A673 (cell line): ENCODE measurements at regions not wholly inside any gene's neighbourhood (a gene's known extent, or its start where the extent isn't known, plus 50 kb on each side); places are given as distances from the start of the nearest gene placed in this dataset.

Experiments used
- BruUV-seq: library from RNA; stranded (reverse); fragments of 400-500 nt; replicated peaks from 2 replicates; lab custom pipeline; 2021; lab: Mats Ljungman, UMichigan
- CTCF ChIA-PET: fragments of 300-600 bp; sonication (Branson Sonifier 250); formaldehyde crosslinking; loops from one replicate; lab custom pipeline; 2022; ENCODE audit warnings: antibody characterized with exemption; lab: Charles Lee
- POLR2A ChIA-PET: fragments of 300-600 bp; sonication (Branson Sonifier 250); formaldehyde crosslinking; loops from one replicate; lab custom pipeline; 2022; ENCODE audit warnings: antibody characterized with exemption; ENCODE audit not compliant: low non-redundant PET; lab: Charles Lee
- DNase-seq: peaks from one replicate; pipeline ENCODE4 v3.0.0-alpha.2; 2015; ENCODE audit warnings: low spot score
- H3K27ac ChIP-seq: fragments of 200-600 bp; sonication (generic); 2 replicates; pipeline ENCODE4 v1.5.1; 2016; ENCODE audit warnings: mixed run types, low read depth, mild to moderate bottlenecking, mixed read lengths, antibody characterized with exemption, low read length; ENCODE audit not compliant: poor library complexity, severe bottlenecking
- H3K27me3 ChIP-seq: fragments of 200-600 bp; sonication (generic); replicated peaks from 2 replicates; pipeline ENCODE4 v1.6.1; 2017; ENCODE audit warnings: mixed run types, low read depth, mild to moderate bottlenecking, mixed read lengths, antibody characterized with exemption, low read length; ENCODE audit not compliant: insufficient read depth, poor library complexity
- H3K36me3 ChIP-seq: fragments of 200-600 bp; sonication (generic); 2 replicates; pipeline ENCODE4 v1.6.1; 2016; ENCODE audit warnings: mixed run types, mild to moderate bottlenecking, mixed read lengths, antibody characterized with exemption, low read length; ENCODE audit not compliant: insufficient read depth, poor library complexity, severe bottlenecking
- H3K4me1 ChIP-seq: fragments of 200-600 bp; sonication (generic); 2 replicates; pipeline ENCODE4 v1.6.1; 2017; ENCODE audit warnings: mixed run types, mild to moderate bottlenecking, mixed read lengths, antibody characterized with exemption, low read length; ENCODE audit not compliant: insufficient read depth, poor library complexity, severe bottlenecking
- H3K4me3 ChIP-seq: fragments of 200-600 bp; sonication (generic); 2 replicates; pipeline ENCODE4 v1.5.1; 2016; ENCODE audit warnings: low read depth, mixed run types, mild to moderate bottlenecking, mixed read lengths, low read length; ENCODE audit not compliant: poor library complexity, severe bottlenecking
- H3K9me3 ChIP-seq: fragments of 200-600 bp; sonication (generic); 2 replicates; pipeline ENCODE4 v1.6.1; 2016; ENCODE audit warnings: mixed run types, low read depth, mild to moderate bottlenecking, mixed read lengths, antibody characterized with exemption, low read length; ENCODE audit not compliant: poor library complexity, severe bottlenecking
- EZH2 ChIP-seq: fragments of 200-600 bp; sonication (generic); IDR thresholded peaks from 2 replicates; pipeline ENCODE4 v1.6.1; 2017; ENCODE audit warnings: borderline replicate concordance, low read depth, mild to moderate bottlenecking, mixed read lengths, antibody characterized with exemption, low read length; ENCODE audit not compliant: poor library complexity, severe bottlenecking
- intact Hi-C: fragments of 100-400 bp; cut with micrococcal nuclease; formaldehyde crosslinking; loops from one replicate; pipeline ENCODE4 v1.10.0; 2022; ENCODE audit not compliant: unreplicated experiment
- TF ChIP-seq, protein P1 (sequence below): fragments of 300-800, 200-600 bp; sonication (generic); conservative IDR thresholded peaks from 2 replicates; pipeline ENCODE4 v1.5.1; 2017; ENCODE audit warnings: low read depth, mild to moderate bottlenecking, antibody characterized with exemption, low read length, moderate library complexity, mixed read lengths

DNA sequence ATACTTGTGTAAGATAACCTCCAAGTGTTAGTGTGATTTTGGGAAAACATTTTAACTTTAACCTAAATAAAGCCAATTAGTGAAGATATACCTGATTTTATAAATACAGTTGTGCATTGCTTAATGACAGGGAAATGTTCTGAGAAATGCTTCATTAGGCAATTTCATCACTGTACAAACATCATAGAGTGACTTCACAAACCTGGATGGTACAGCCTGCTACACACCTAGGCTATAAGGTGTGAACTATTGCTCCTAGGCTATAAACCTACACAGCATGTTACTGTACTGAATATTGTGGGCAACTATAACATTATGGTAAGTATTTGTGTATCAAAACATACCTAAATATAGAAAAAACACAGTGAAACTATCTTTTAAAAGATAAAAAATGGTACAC is 166.8 kb upstream of the TARS1 start:
- no peak for DNase-seq
- TF ChIP-seq EZH2 = no peak
- TF ChIP-seq, protein P1, sequence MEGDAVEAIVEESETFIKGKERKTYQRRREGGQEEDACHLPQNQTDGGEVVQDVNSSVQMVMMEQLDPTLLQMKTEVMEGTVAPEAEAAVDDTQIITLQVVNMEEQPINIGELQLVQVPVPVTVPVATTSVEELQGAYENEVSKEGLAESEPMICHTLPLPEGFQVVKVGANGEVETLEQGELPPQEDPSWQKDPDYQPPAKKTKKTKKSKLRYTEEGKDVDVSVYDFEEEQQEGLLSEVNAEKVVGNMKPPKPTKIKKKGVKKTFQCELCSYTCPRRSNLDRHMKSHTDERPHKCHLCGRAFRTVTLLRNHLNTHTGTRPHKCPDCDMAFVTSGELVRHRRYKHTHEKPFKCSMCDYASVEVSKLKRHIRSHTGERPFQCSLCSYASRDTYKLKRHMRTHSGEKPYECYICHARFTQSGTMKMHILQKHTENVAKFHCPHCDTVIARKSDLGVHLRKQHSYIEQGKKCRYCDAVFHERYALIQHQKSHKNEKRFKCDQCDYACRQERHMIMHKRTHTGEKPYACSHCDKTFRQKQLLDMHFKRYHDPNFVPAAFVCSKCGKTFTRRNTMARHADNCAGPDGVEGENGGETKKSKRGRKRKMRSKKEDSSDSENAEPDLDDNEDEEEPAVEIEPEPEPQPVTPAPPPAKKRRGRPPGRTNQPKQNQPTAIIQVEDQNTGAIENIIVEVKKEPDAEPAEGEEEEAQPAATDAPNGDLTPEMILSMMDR = no peak
- no peak overlapping the region for H3K4me3 ChIP-seq
- no peaks in the 10 kb centered on the region for H3K9me3 ChIP-seq
- intact Hi-C loops = no loop called here
- POLR2A ChIA-PET = no interaction called here
- no peaks in the 10 kb centered on the region for H3K27me3 ChIP-seq
- H3K36me3 ChIP-seq = no peaks in the 10 kb centered on the region
- BruUV-seq = no TSS peak
- no peaks in the 10 kb centered on the region for H3K4me1 ChIP-seq
- no peak overlapping the region for H3K27ac ChIP-seq
- CTCF ChIA-PET = no interaction called here

DNA sequence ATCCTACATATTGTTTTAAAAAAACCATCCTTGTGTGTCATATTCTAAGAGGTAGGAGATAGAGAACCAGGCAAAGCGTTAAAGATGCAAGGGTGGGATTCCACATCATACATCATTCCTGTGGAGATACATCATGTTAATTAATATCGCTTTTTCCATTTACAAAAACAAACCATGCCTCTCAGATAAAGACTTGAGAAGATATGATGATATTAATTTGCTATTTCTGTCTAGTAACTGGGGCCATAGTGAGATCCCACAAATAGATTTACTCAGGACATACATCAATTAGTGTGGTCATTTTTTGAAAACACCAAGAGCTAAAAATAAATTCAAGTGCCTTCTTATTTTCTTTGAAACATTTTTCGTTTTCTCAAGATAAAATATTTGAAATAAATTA is 165.4 kb upstream of the TARS1 start:
- H3K4me3 ChIP-seq = no peak overlapping the region
- H3K4me1 ChIP-seq = no peaks in the 10 kb centered on the region
- intact Hi-C loops = no loop called here
- CTCF ChIA-PET = no interaction called here
- no peak overlapping the region for H3K27ac ChIP-seq
- H3K36me3 ChIP-seq = no peaks in the 10 kb centered on the region
- H3K9me3 ChIP-seq = no peaks in the 10 kb centered on the region
- H3K27me3 ChIP-seq = no peaks in the 10 kb centered on the region
- no TSS peak for BruUV-seq
- TF ChIP-seq EZH2 = no peak
- TF ChIP-seq, protein P1 = no peak
- no peak for DNase-seq
- POLR2A ChIA-PET = no interaction called here

DNA sequence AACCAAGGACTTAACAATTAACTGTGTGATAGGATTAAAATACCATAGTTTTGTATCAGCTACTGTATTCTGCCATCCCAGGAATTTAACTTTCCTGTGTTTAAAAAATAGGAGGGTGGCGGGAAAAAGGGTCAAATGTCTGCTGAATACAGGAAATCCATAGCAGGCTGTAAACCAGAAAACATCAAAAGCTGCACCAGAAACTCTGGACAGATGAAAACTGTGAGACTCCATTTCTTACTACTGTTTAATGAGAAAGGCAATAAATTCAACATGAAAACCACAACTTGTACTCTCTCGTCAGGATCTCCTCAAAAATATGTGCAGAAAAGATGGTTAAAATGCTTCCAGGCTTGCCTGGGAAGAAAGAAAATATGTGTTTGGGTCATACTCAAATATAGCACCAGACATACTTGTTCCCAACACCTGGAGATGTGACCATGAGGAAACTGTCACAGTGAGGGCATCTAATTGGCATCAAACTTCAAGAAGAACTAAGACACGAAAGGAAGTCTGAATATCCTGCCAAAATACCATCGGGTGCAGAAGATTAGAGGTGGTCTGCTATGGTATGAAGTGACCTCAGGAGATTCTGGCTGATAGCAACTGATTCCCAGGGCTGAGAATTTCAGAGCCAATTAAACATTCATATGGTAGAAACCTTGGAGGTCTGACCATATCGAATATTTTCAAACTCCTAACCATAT is 164.7 kb upstream of the TARS1 start:
- BruUV-seq = no TSS peak
- no peak for DNase-seq
- CTCF ChIA-PET = no interaction called here
- no peaks in the 10 kb centered on the region for H3K27me3 ChIP-seq
- H3K4me3 ChIP-seq = no peak overlapping the region
- H3K27ac ChIP-seq = no peak overlapping the region
- TF ChIP-seq, protein P1 = no peak
- no peak for TF ChIP-seq EZH2
- intact Hi-C loops = no loop called here
- no peaks in the 10 kb centered on the region for H3K9me3 ChIP-seq
- POLR2A ChIA-PET = no interaction called here
- no peaks in the 10 kb centered on the region for H3K36me3 ChIP-seq
- H3K4me1 ChIP-seq = no peaks in the 10 kb centered on the region
